Kidney (tissue), 13 donors: ENCODE measurements at regions not wholly inside any gene's neighbourhood (a gene's known extent, or its start where the extent isn't known, plus 50 kb on each side); places are given as distances from the start of the nearest gene placed in this dataset.
A peak's percentile ranks its signal among the peaks of the same experiment; 100 is the strongest.

Experiments
- DNase-seq, 5 donors: peaks; one replicate each; pipeline ENCODE4 v3.0.0-alpha.2; 2013 to 2020
- FAIRE-seq: peaks from 2 replicates; lab custom pipeline; 2012; peaks lifted over from hg19 to GRCh38; lab: Jason Lieb, UNC
- H3K27ac ChIP-seq, 2 donors: one replicate each; pipeline ENCODE4 v1.7.0; 2013; ENCODE audit warnings: low read depth in 2 of 2, low read length in 2 of 2, inconsistent platforms in 1 of 2
- H3K27me3 ChIP-seq: one replicate; pipeline ENCODE4 v1.7.1; 2013; ENCODE audit warnings: low read length, inconsistent platforms; ENCODE audit not compliant: control insufficient read depth, insufficient read depth
- H3K36me3 ChIP-seq, 3 donors: one replicate each; pipeline versions ENCODE4 v1.7.0 to v1.7.1; 2013; ENCODE audit warnings: low read length in 3 of 3, control low read depth in 1 of 3, inconsistent platforms in 1 of 3; ENCODE audit not compliant: insufficient read depth in 3 of 3, control insufficient read depth in 2 of 3
- H3K4me1 ChIP-seq, 3 donors: one replicate each; pipeline versions ENCODE4 v1.7.0 to v1.7.1; 2013; ENCODE audit warnings: low read length in 3 of 3, inconsistent platforms in 1 of 3, low read depth in 1 of 3; ENCODE audit not compliant: control insufficient read depth in 2 of 3, insufficient read depth in 2 of 3
- H3K4me3 ChIP-seq, 3 donors: one replicate each; pipeline versions ENCODE4 v1.7.0 to v1.8.1; 2013; ENCODE audit warnings: low read length in 3 of 3, control low read depth in 1 of 3, inconsistent platforms in 1 of 3
- H3K9ac ChIP-seq, 3 donors: one replicate each; pipeline versions ENCODE4 v1.7.0 to v1.7.1; 2013; ENCODE audit warnings: low read length in 3 of 3, control low read depth in 1 of 3, inconsistent platforms in 1 of 3
- H3K9me3 ChIP-seq, 3 donors: one replicate each; pipeline versions ENCODE4 v1.7.0 to v1.7.1; 2013; ENCODE audit warnings: low read length in 3 of 3, control low read depth in 1 of 3, inconsistent platforms in 1 of 3; ENCODE audit not compliant: control insufficient read depth in 2 of 3, insufficient read depth in 1 of 3
- CTCF ChIP-seq: IDR thresholded peaks from 3 replicates; pipeline ENCODE4 v1.5.1; 2012; ENCODE audit warnings: mild to moderate bottlenecking, moderate library complexity, borderline replicate concordance; ENCODE audit not compliant: insufficient read depth; ENCODE audit errors: extremely low read depth
- intact Hi-C: fragments of 100-400 bp; cut with DNase I; formaldehyde crosslinking; loops from one replicate; pipeline ENCODE4 v1.11.1; 2022
- donor health status: control.
- donor health status: control.
- donor health status: control.
- donor health status: control.
- donor health status: control.
- donor health status: DM: yes; HTN: yes; CAD: no.
- donor health status: Normal renal cell carcinoma (clear cell type).

- H3K27me3 ChIP-seq: no peaks in the 10 kb centered on the region
- DNase-seq: no peak
- H3K4me1 ChIP-seq: no peaks in the 10 kb centered on the region
- FAIRE-seq: no peak
- H3K27ac ChIP-seq: no peak overlapping the region
- no peaks in the 10 kb centered on the region for H3K36me3 ChIP-seq
- intact Hi-C loops: no loop called here
- H3K4me3 ChIP-seq: no peak overlapping the region
- no peak for TF ChIP-seq CTCF
- no peaks in the 10 kb centered on the region for H3K9me3 ChIP-seq
- H3K9ac ChIP-seq: no peak overlapping the region
These were observed 123.2 kb upstream of the RPRM start for GRCh38 chr2:153601812-153602211.

DNA sequence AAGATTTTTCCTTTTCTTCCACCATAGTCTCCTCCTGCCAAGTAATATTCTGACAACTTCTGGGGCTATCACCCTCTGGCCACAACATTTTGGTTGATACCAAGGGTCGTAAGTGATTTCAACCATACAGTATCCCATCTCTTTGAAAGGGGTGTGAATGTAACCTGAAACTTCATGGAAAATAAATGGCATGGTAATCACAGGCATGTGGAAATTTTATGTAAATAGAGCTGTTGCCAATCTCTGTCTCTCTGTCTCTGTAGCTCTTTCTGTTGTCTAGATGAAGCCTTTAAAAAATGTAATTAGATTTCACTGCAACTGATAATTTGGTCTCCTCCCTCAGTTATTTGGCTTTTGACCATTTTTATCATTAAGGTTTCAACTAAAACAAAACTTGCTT is 125.6 kb upstream of the RPRM start:
- Histone ChIP-seq H3K9ac (no peak overlapping the region), H3K27ac (no peak overlapping the region), H3K9me3 (no peaks in the 10 kb centered on the region), H3K36me3 (no peaks in the 10 kb centered on the region), H3K4me3 (no peak overlapping the region), H3K4me1 (no peaks in the 10 kb centered on the region), H3K27me3 (no peaks in the 10 kb centered on the region)
- TF ChIP-seq CTCF: no peak
- FAIRE-seq (no peak), DNase-seq (no peak)
- intact Hi-C loops: no loop called here

- intact Hi-C loops: no loop called here
- FAIRE-seq: no peak
- Histone ChIP-seq H3K9me3 (no peaks in the 10 kb centered on the region), H3K27ac (no peak overlapping the region), H3K9ac (no peak overlapping the region), H3K27me3 (no peaks in the 10 kb centered on the region), H3K36me3 (no peaks in the 10 kb centered on the region), H3K4me1 (no peaks in the 10 kb centered on the region), H3K4me3 (no peak overlapping the region)
- no peak for TF ChIP-seq CTCF
- no peak for DNase-seq
These were observed 128.1 kb upstream of the RPRM start for GRCh38 chr2:153606623-153607022.

DNA sequence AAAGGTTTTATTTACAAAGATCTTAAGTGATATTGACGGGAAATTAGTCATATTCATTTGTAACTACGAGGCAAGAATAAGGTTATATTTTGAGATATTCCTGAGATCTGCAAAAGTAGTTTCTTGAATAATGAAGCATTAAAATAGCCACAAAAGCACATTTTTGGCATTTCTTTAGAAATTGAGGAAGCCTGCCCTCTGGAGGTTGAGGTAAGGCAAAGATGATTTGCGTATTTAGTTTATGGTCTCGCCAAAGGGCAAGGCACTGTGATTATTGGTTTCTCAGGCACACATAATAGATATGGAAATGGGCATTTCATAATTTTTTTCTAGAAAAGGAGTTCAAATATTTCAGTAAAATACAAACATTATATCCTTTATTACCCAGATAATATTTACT is 143.7 kb upstream of the RPRM start:
- peak in 1 of 5 donors; percentile 2 for DNase-seq
- H3K36me3 ChIP-seq: no peaks in the 10 kb centered on the region
- H3K4me3 ChIP-seq: no peak overlapping the region
- no peaks in the 10 kb centered on the region for H3K27me3 ChIP-seq
- no peaks in the 10 kb centered on the region for H3K4me1 ChIP-seq
- FAIRE-seq: no peak
- intact Hi-C loops: no loop called here
- no peak overlapping the region for H3K27ac ChIP-seq
- no peak overlapping the region for H3K9ac ChIP-seq
- peaks cover 0 to 11% (median 0%) of the 10 kb centered on the region in 3 donors for H3K9me3 ChIP-seq
- no peak for TF ChIP-seq CTCF
